OCI-LY3 (cell line): ENCODE measurements at regions not wholly inside any gene's neighbourhood (a gene's known extent, or its start where the extent isn't known, plus 50 kb on each side); places are given as distances from the start of the nearest gene placed in this dataset.

Experiments
- EZH2phosphoT487 ChIP-seq: fragments of 200-600 bp; shearing (Covaris generic); IDR thresholded peaks from 2 replicates; pipeline ENCODE4 v1.6.1; 2018; ENCODE audit warnings: antibody characterized with exemption, mixed run types, low read depth
- TF ChIP-seq, protein P1 (sequence below): fragments of 200-600, 300-600 bp; sonication (generic); IDR thresholded peaks from 2 replicates; pipeline ENCODE4 v1.5.1; 2014; ENCODE audit warnings: antibody characterized with exemption, low read length, low read depth

GRCh38 chr14:48957486-48957885 lies 628.7 kb downstream of the RPS29 start:
- TF ChIP-seq, protein P1, sequence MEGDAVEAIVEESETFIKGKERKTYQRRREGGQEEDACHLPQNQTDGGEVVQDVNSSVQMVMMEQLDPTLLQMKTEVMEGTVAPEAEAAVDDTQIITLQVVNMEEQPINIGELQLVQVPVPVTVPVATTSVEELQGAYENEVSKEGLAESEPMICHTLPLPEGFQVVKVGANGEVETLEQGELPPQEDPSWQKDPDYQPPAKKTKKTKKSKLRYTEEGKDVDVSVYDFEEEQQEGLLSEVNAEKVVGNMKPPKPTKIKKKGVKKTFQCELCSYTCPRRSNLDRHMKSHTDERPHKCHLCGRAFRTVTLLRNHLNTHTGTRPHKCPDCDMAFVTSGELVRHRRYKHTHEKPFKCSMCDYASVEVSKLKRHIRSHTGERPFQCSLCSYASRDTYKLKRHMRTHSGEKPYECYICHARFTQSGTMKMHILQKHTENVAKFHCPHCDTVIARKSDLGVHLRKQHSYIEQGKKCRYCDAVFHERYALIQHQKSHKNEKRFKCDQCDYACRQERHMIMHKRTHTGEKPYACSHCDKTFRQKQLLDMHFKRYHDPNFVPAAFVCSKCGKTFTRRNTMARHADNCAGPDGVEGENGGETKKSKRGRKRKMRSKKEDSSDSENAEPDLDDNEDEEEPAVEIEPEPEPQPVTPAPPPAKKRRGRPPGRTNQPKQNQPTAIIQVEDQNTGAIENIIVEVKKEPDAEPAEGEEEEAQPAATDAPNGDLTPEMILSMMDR, result no peak
- no peak for TF ChIP-seq EZH2phosphoT487
